GM23338 (cell line): ENCODE measurements at regions not wholly inside any gene's neighbourhood (a gene's known extent, or its start where the extent isn't known, plus 50 kb on each side); places are given as distances from the start of the nearest gene placed in this dataset.

ENCODE experiments used
- CTCF ChIP-seq, 2 experiments: fragments of 200-600 bp in 1 of 2; sonication (generic) in 1 of 2; conservative IDR thresholded peaks; 2 replicates each; pipeline versions ENCODE4 v1.5.1 to v1.6.1; 2016 to 2017; ENCODE audit warnings: antibody characterized with exemption in 2 of 2, low read depth in 2 of 2, mild to moderate bottlenecking in 2 of 2, moderate library complexity in 1 of 2
- EZH2 ChIP-seq: fragments of 200-600 bp; sonication (generic); IDR thresholded peaks from one replicate; pipeline ENCODE4 v1.8.0; 2017; ENCODE audit warnings: antibody characterized with exemption, mild to moderate bottlenecking, low read depth; ENCODE audit not compliant: unreplicated experiment
- EZH2phosphoT487 ChIP-seq: fragments of 200-600 bp; sonication (generic); IDR thresholded peaks from one replicate; pipeline ENCODE4 v1.8.1; 2018; ENCODE audit warnings: antibody characterized with exemption; ENCODE audit not compliant: unreplicated experiment
- POLR2AphosphoS5 ChIP-seq: IDR thresholded peaks from 2 replicates; pipeline ENCODE4 v1.6.1; 2016; ENCODE audit warnings: antibody characterized with exemption, low read depth
- REST ChIP-seq: IDR thresholded peaks from one replicate; pipeline ENCODE4 v1.6.1; 2018; ENCODE audit warnings: antibody characterized with exemption; ENCODE audit not compliant: unreplicated experiment
- ZNF114 ChIP-seq: fragments of 250-450 bp; sonication (Bioruptor Pico); IDR thresholded peaks from 2 replicates; pipeline ENCODE4 v1.5.0; 2020; ENCODE audit warnings: mild to moderate bottlenecking, moderate library complexity

- TF ChIP-seq CTCF (conservative IDR thresholded peaks at IDR 0.05; ENCODE audit: low read depth in 2 of 2): no peak
- TF ChIP-seq EZH2phosphoT487: no peak
- no peak for TF ChIP-seq EZH2
- no peak for TF ChIP-seq POLR2AphosphoS5
- TF ChIP-seq REST: no peak
- TF ChIP-seq ZNF114 (CRISPR knock-in tag): no peak
Observed at GRCh38 chr3:182104881-182105280, 393.2 kb downstream of the SOX2 start.
